ENCODE measurements at regions not wholly inside any gene's neighbourhood (a gene's known extent, or its start where the extent isn't known, plus 50 kb on each side); places are given as distances from the start of the nearest gene placed in this dataset.

DNA sequence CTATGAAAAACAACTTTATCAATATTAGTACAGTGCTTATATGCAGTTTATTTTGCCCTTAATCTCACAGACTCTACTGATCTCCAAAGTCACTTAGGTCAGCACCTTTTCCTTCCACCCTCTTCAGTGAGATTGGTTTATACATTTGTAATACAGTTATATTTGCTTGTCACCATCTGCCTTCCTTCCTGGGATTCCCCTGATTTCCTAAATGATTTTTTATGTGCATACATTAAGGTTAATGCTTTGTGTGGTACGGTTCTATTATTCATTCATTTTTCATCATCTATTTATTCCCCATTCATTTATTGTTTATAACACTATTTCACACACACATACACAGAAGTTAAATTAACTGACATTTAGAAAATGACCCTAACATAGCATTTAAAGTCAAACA is 419.8 kb upstream of the CDH11 start:
- H2AFZ ChIP-seq (ENCODE audit: low read depth, low read length) = no peak overlapping the region
- H3K27ac ChIP-seq (ENCODE audit: low read depth, low read length) = no peak overlapping the region
- H3K9ac ChIP-seq (ENCODE audit: low read length) = no peak overlapping the region
- H3K9me3 ChIP-seq (ENCODE audit: insufficient read depth, low read depth, low read length) = no peaks in the 10 kb centered on the region
- H3K27me3 ChIP-seq (ENCODE audit: insufficient read depth, low read length) = no peaks in the 10 kb centered on the region
- H4K20me1 ChIP-seq (ENCODE audit: insufficient read depth, low read length) = no peaks in the 10 kb centered on the region
- Mint-ChIP-seq H3K4me1 (ENCODE audit: low read depth, unreplicated experiment) (peaks cover 20% of the 10 kb centered on the region), H3K4me3 (ENCODE audit: unreplicated experiment) (no peak overlapping the region), H3K36me3 (ENCODE audit: low read depth, unreplicated experiment) (no peaks in the 10 kb centered on the region), H3K27ac (ENCODE audit: unreplicated experiment) (no peak overlapping the region), H3K27me3 (ENCODE audit: low read depth, unreplicated experiment) (no peaks in the 10 kb centered on the region), H3K9me3 (ENCODE audit: unreplicated experiment) (no peaks in the 10 kb centered on the region)
- H3K4me1 ChIP-seq (ENCODE audit: insufficient read depth, low read length) = peaks cover 13% of the 10 kb centered on the region
- TF ChIP-seq, protein P1, sequence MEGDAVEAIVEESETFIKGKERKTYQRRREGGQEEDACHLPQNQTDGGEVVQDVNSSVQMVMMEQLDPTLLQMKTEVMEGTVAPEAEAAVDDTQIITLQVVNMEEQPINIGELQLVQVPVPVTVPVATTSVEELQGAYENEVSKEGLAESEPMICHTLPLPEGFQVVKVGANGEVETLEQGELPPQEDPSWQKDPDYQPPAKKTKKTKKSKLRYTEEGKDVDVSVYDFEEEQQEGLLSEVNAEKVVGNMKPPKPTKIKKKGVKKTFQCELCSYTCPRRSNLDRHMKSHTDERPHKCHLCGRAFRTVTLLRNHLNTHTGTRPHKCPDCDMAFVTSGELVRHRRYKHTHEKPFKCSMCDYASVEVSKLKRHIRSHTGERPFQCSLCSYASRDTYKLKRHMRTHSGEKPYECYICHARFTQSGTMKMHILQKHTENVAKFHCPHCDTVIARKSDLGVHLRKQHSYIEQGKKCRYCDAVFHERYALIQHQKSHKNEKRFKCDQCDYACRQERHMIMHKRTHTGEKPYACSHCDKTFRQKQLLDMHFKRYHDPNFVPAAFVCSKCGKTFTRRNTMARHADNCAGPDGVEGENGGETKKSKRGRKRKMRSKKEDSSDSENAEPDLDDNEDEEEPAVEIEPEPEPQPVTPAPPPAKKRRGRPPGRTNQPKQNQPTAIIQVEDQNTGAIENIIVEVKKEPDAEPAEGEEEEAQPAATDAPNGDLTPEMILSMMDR (IDR thresholded peaks at IDR 0.05; ENCODE audit: insufficient read depth, low read depth, low read length) = no peak
- no peak for TF ChIP-seq EZH2 (IDR thresholded peaks at IDR 0.05; ENCODE audit: insufficient read depth, low read length)
- FAIRE-seq (no peak), DNase-seq (ENCODE audit: low read depth) (no peak)
- no peak overlapping the region for H3K4me3 ChIP-seq (ENCODE audit: insufficient read depth, low read depth, low read length)
- H3K36me3 ChIP-seq (ENCODE audit: insufficient read depth, low read length) = no peaks in the 10 kb centered on the region
- H3K79me2 ChIP-seq (ENCODE audit: insufficient read depth, low read length) = no peaks in the 10 kb centered on the region
- H3K4me2 ChIP-seq (ENCODE audit: low read length) = no peak overlapping the region

DNA sequence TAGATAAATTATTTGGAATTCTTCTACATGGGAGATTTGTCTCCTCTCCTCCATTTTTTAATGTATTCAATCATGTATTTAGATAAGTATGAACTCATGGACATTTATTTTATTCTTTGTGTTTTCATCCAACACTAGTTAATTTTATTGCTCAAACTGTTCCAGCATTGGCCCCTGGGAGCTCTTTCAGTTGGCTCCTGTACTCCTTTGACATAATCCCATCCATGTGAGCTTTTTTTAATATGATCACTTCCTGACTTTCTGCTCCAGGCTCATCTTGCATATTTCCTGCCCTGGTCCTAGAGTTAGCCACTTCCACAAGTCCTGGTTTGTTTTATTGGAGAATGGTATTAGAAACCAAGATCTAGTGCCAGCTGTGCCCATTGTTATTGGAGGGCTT is 419.0 kb upstream of the CDH11 start:
- Histone ChIP-seq H3K4me2 (ENCODE audit: low read length) (no peak overlapping the region), H3K27ac (ENCODE audit: low read depth, low read length) (no peak overlapping the region), H4K20me1 (ENCODE audit: insufficient read depth, low read length) (no peaks in the 10 kb centered on the region), H3K9me3 (ENCODE audit: insufficient read depth, low read depth, low read length) (no peaks in the 10 kb centered on the region), H3K4me3 (ENCODE audit: insufficient read depth, low read depth, low read length) (no peak overlapping the region), H3K9ac (ENCODE audit: low read length) (no peak overlapping the region), H3K27me3 (ENCODE audit: insufficient read depth, low read length) (no peaks in the 10 kb centered on the region), H2AFZ (ENCODE audit: low read depth, low read length) (no peak overlapping the region), H3K79me2 (ENCODE audit: insufficient read depth, low read length) (no peaks in the 10 kb centered on the region), H3K4me1 (ENCODE audit: insufficient read depth, low read length) (peaks cover 5% of the 10 kb centered on the region), H3K36me3 (ENCODE audit: insufficient read depth, low read length) (no peaks in the 10 kb centered on the region)
- FAIRE-seq (no peak), DNase-seq (ENCODE audit: low read depth) (no peak)
- no peak overlapping the region for H3K4me3 Mint-ChIP-seq (ENCODE audit: unreplicated experiment)
- H3K27ac Mint-ChIP-seq (ENCODE audit: unreplicated experiment) = no peak overlapping the region
- no peaks in the 10 kb centered on the region for H3K27me3 Mint-ChIP-seq (ENCODE audit: low read depth, unreplicated experiment)
- no peaks in the 10 kb centered on the region for H3K36me3 Mint-ChIP-seq (ENCODE audit: low read depth, unreplicated experiment)
- peaks cover 12% of the 10 kb centered on the region for H3K4me1 Mint-ChIP-seq (ENCODE audit: low read depth, unreplicated experiment)
- TF ChIP-seq, protein P1 (IDR thresholded peaks at IDR 0.05; ENCODE audit: insufficient read depth, low read depth, low read length) = no peak
- no peak for TF ChIP-seq EZH2 (IDR thresholded peaks at IDR 0.05; ENCODE audit: insufficient read depth, low read length)
- H3K9me3 Mint-ChIP-seq (ENCODE audit: unreplicated experiment) = no peaks in the 10 kb centered on the region

DNA sequence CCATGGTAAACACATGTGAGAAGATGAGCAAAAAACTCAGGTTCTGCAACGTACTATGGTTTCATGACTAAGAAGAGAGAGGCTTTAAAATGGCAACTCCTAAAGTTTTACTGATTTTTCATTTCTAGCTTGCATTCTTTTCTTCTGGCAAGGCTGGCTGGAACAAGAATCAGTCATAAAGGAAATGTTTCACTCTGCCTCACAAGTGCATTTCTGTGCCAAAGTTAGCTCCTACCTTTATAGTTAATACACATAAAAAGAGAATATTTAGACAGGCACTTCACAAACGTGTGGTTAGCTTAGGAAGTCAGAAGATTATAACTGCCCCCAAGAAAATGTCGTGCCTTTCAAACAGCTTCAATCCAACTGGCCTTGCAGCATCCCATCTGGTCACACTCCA is 417.1 kb upstream of the CDH11 start:
- no peak overlapping the region for H2AFZ ChIP-seq (ENCODE audit: low read depth, low read length)
- no peak overlapping the region for H3K9ac ChIP-seq (ENCODE audit: low read length)
- Mint-ChIP-seq H3K27ac (ENCODE audit: unreplicated experiment) (peak overlapping the region; percentile 6), H3K9me3 (ENCODE audit: unreplicated experiment) (no peaks in the 10 kb centered on the region), H3K36me3 (ENCODE audit: low read depth, unreplicated experiment) (no peaks in the 10 kb centered on the region), H3K27me3 (ENCODE audit: low read depth, unreplicated experiment) (no peaks in the 10 kb centered on the region), H3K4me3 (ENCODE audit: unreplicated experiment) (no peak overlapping the region), H3K4me1 (ENCODE audit: low read depth, unreplicated experiment) (peaks cover 10% of the 10 kb centered on the region)
- H4K20me1 ChIP-seq (ENCODE audit: insufficient read depth, low read length) = no peaks in the 10 kb centered on the region
- DNase-seq (ENCODE audit: low read depth) (peak; percentile 78), FAIRE-seq (peak; percentile 63)
- H3K27me3 ChIP-seq (ENCODE audit: insufficient read depth, low read length) = no peaks in the 10 kb centered on the region
- H3K9me3 ChIP-seq (ENCODE audit: insufficient read depth, low read depth, low read length) = no peaks in the 10 kb centered on the region
- no peaks in the 10 kb centered on the region for H3K36me3 ChIP-seq (ENCODE audit: insufficient read depth, low read length)
- TF ChIP-seq, protein P1 (IDR thresholded peaks at IDR 0.05; ENCODE audit: insufficient read depth, low read depth, low read length) = no peak
- TF ChIP-seq EZH2 (IDR thresholded peaks at IDR 0.05; ENCODE audit: insufficient read depth, low read length) = no peak
- H3K4me3 ChIP-seq (ENCODE audit: insufficient read depth, low read depth, low read length) = no peak overlapping the region
- H3K79me2 ChIP-seq (ENCODE audit: insufficient read depth, low read length) = no peaks in the 10 kb centered on the region
- H3K27ac ChIP-seq (ENCODE audit: low read depth, low read length) = no peak overlapping the region
- H3K4me2 ChIP-seq (ENCODE audit: low read length) = no peak overlapping the region
- H3K4me1 ChIP-seq (ENCODE audit: insufficient read depth, low read length) = peaks cover 10% of the 10 kb centered on the region
